Choroid plexus epithelial cell (primary cell): ENCODE measurements at regions not wholly inside any gene's neighbourhood (a gene's known extent, or its start where the extent isn't known, plus 50 kb on each side); places are given as distances from the start of the nearest gene placed in this dataset.
"Not testable (repeated sequence)": the region's sequence is repeated elsewhere in the genome, so short reads cannot be mapped to it uniquely, and the experiment has no call there.

ENCODE experiments used
- DNase-seq: peaks from one replicate; pipeline ENCODE4 v3.0.0-alpha.2; 2010; ENCODE audit warnings: low read depth
- H3K4me3 ChIP-seq: 2 replicates; pipeline ENCODE4 v1.5.1; 2011; ENCODE audit warnings: low read depth, mild to moderate bottlenecking, control low read depth, low read length, moderate library complexity
- CTCF ChIP-seq: conservative IDR thresholded peaks from 2 replicates; pipeline ENCODE4 v1.5.1; 2011; ENCODE audit warnings: low read depth, mild to moderate bottlenecking, control low read depth, inconsistent platforms, low read length, moderate library complexity

- TF ChIP-seq CTCF, result no peak
- no peak for DNase-seq
- no peak overlapping the region for H3K4me3 ChIP-seq
Observed at GRCh38 chr9:82757924-82758323, 305.0 kb downstream of the RASEF start.

- no peak for DNase-seq
- H3K4me3 ChIP-seq, result no peak overlapping the region
- no peak for TF ChIP-seq CTCF
Observed at GRCh38 chr9:82761027-82761426, 301.9 kb downstream of the RASEF start.

- no peak for TF ChIP-seq CTCF
- H3K4me3 ChIP-seq, result no peak overlapping the region
- DNase-seq, result no peak
Observed at GRCh38 chr9:82761956-82762355, 301.0 kb downstream of the RASEF start.

GRCh38 chr9:82763656-82764055, 299.3 kb downstream of the RASEF start:
- DNase-seq, result no peak
- H3K4me3 ChIP-seq, result no peak overlapping the region
- no peak for TF ChIP-seq CTCF

- no peak for TF ChIP-seq CTCF
- no peak for DNase-seq
- no peak overlapping the region for H3K4me3 ChIP-seq
Observed at GRCh38 chr9:82764061-82764668, 298.8 kb downstream of the RASEF start.

GRCh38 chr9:82774707-82775231, 288.2 kb downstream of the RASEF start:
- not testable (repeated sequence) for H3K4me3 ChIP-seq, DNase-seq

- no peak for DNase-seq
- no peak for TF ChIP-seq CTCF
- H3K4me3 ChIP-seq, result no peak overlapping the region
Observed at GRCh38 chr9:82776508-82776907, 286.4 kb downstream of the RASEF start.
